ENCODE measurements at regions not wholly inside any gene's neighbourhood (a gene's known extent, or its start where the extent isn't known, plus 50 kb on each side); places are given as distances from the start of the nearest gene placed in this dataset.

DNA sequence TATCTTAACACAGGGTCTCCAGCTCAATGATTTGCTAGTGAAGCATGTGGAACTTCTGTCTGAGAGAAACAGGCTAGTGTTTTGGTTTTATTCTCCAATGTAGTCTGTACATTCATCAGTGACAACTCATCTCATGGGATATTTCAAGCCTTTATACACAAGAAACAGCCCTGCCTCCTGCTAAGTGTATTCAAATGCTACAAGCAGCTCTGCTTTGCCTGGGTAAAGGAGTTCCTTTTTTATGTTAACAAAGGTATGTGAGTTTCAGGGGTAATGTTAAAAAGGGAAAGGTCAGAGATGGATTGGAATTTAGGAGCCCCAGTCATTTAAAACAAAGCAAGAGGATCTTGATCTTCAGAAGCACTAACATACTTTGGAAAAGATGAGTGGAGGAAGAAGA lies 498.7 kb downstream of the ISL1 start (continued):
- TF ChIP-seq, protein P1, sequence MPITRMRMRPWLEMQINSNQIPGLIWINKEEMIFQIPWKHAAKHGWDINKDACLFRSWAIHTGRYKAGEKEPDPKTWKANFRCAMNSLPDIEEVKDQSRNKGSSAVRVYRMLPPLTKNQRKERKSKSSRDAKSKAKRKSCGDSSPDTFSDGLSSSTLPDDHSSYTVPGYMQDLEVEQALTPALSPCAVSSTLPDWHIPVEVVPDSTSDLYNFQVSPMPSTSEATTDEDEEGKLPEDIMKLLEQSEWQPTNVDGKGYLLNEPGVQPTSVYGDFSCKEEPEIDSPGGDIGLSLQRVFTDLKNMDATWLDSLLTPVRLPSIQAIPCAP (CRISPR knock-in tag; IDR thresholded peaks at IDR 0.05): no peak
- TF ChIP-seq EMX1 (CRISPR knock-in tag; IDR thresholded peaks at IDR 0.05): no peak
- no peak for TF ChIP-seq CREM (CRISPR knock-in tag; IDR thresholded peaks at IDR 0.05)
- no peak for TF ChIP-seq AFF4 (CRISPR knock-in tag; IDR thresholded peaks at IDR 0.05; ENCODE audit: borderline replicate concordance)

DNA sequence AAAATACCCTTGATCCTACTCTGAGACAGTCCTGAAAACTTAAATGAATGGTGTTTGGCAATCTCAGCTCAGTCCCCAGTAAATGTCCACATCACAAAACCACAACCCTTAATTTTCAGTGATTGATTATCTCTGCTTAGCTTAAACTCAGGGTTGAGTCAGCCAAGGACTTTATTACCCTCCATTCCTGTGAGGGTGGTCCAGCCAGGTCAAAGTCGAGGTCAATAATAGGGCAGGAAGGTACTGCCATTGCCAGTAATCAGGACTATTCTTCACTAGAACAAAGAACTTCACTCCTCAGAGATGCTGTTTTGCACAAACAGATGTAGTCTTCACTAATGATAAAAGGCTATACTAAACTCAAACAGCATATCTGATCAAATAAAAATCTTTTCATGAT lies 499.4 kb downstream of the ISL1 start:
- H3K27ac Mint-ChIP-seq: peak overlapping the region; percentile 95
- POLR2A ChIA-PET: no interaction called here
- H3K4me1 Mint-ChIP-seq: peaks cover 30% of the 10 kb centered on the region
- peak; percentile 11 for DNase-seq (ENCODE audit: low spot score)
- no peaks in the 10 kb centered on the region for H3K36me3 Mint-ChIP-seq
- TF ChIP-seq, protein P2, sequence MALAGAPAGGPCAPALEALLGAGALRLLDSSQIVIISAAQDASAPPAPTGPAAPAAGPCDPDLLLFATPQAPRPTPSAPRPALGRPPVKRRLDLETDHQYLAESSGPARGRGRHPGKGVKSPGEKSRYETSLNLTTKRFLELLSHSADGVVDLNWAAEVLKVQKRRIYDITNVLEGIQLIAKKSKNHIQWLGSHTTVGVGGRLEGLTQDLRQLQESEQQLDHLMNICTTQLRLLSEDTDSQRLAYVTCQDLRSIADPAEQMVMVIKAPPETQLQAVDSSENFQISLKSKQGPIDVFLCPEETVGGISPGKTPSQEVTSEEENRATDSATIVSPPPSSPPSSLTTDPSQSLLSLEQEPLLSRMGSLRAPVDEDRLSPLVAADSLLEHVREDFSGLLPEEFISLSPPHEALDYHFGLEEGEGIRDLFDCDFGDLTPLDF (CRISPR knock-in tag; IDR thresholded peaks at IDR 0.05): no peak
- TF ChIP-seq ZNF232 (CRISPR knock-in tag; IDR thresholded peaks at IDR 0.05) (no peak), ZNF281 (CRISPR knock-in tag; IDR thresholded peaks at IDR 0.05) (no peak), JAZF1 (CRISPR knock-in tag; IDR thresholded peaks at IDR 0.05) (no peak), E2F4 (CRISPR knock-in tag; IDR thresholded peaks at IDR 0.05; ENCODE audit: borderline replicate concordance, low read depth) (no peak), FOXP1 (CRISPR knock-in tag; IDR thresholded peaks at IDR 0.05; ENCODE audit: borderline replicate concordance) (no peak), EMX1 (CRISPR knock-in tag; IDR thresholded peaks at IDR 0.05) (no peak), PRDM15 (CRISPR knock-in tag; IDR thresholded peaks at IDR 0.05) (no peak)
- TF ChIP-seq, protein P3, sequence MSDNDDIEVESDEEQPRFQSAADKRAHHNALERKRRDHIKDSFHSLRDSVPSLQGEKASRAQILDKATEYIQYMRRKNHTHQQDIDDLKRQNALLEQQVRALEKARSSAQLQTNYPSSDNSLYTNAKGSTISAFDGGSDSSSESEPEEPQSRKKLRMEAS (CRISPR knock-in tag; IDR thresholded peaks at IDR 0.05): no peak
- ATAC-seq: peak; percentile 72
- H3K4me3 Mint-ChIP-seq: peak overlapping the region; percentile 33
- no peaks in the 10 kb centered on the region for H3K9me3 Mint-ChIP-seq
- H3K27me3 Mint-ChIP-seq (ENCODE audit: low read depth): no peaks in the 10 kb centered on the region
- CTCF ChIA-PET: no interaction called here

All from WTC11 (cell line).